Astrocyte of the spinal cord (primary cell): ENCODE measurements at regions not wholly inside any gene's neighbourhood (a gene's known extent, or its start where the extent isn't known, plus 50 kb on each side); places are given as distances from the start of the nearest gene placed in this dataset.

Experiments used
- DNase-seq: peaks from one replicate; pipeline ENCODE4 v3.0.0; 2011; ENCODE audit warnings: low read depth, low spot score
- H3K4me3 ChIP-seq: 2 replicates; pipeline ENCODE4 v1.5.1; 2011; ENCODE audit warnings: low read depth, mild to moderate bottlenecking, low read length, moderate library complexity
- CTCF ChIP-seq: IDR thresholded peaks from 2 replicates; pipeline ENCODE4 v1.5.1; 2012; ENCODE audit warnings: low read depth, mild to moderate bottlenecking, low read length, inconsistent platforms
- in situ Hi-C: cut with HindIII; loops from 2 replicates; pipeline ENCODE4 v1.10.0; 2017; ENCODE audit warnings: low sequenced_read_pairs

- H3K4me3 ChIP-seq, result no peak overlapping the region
- in situ Hi-C loops, result no loop called here
- TF ChIP-seq CTCF, result no peak
- DNase-seq, result no peak
Observed at GRCh38 chr5:135216471-135217343, 182.3 kb downstream of the MACROH2A1 start.

- in situ Hi-C loops, result no loop called here
- no peak for TF ChIP-seq CTCF
- no peak for DNase-seq
- no peak overlapping the region for H3K4me3 ChIP-seq
Observed at GRCh38 chr5:135215617-135216470, 181.8 kb upstream of the PITX1 start.

- no peak overlapping the region for H3K4me3 ChIP-seq
- in situ Hi-C loops, result no loop called here
- DNase-seq, result no peak
- no peak for TF ChIP-seq CTCF
Observed at GRCh38 chr5:135214897-135215616, 181.0 kb upstream of the PITX1 start.

- no peak for DNase-seq
- TF ChIP-seq CTCF, result no peak
- in situ Hi-C loops, result no loop called here
- no peak overlapping the region for H3K4me3 ChIP-seq
Observed at GRCh38 chr5:135213466-135214239, 179.6 kb upstream of the PITX1 start.

- in situ Hi-C loops, result no loop called here
Observed at GRCh38 chr5:135213027-135213386, 179.0 kb upstream of the PITX1 start.

More at GRCh38 chr5:135213027-135213386, 179.0 kb upstream of the PITX1 start:
- DNase-seq, result no peak
- no peak for TF ChIP-seq CTCF
- no peak overlapping the region for H3K4me3 ChIP-seq
